Liver (tissue), 3 donors: ENCODE measurements at regions not wholly inside any gene's neighbourhood (a gene's known extent, or its start where the extent isn't known, plus 50 kb on each side); places are given as distances from the start of the nearest gene placed in this dataset.

ENCODE experiments used
- EGR1 ChIP-seq, 2 donors: IDR thresholded peaks; 2 replicates each; pipeline ENCODE4 v1.6.1; 2016 to 2018; ENCODE audit warnings: antibody characterized with exemption in 2 of 2, low read depth in 2 of 2
- FOXA1 ChIP-seq: IDR thresholded peaks from 2 replicates; pipeline ENCODE4 v1.6.1; 2016; ENCODE audit warnings: antibody characterized with exemption
- HNF4A ChIP-seq, 2 donors: conservative IDR thresholded peaks; 2 replicates each; pipeline ENCODE4 v1.6.1; 2016; ENCODE audit warnings: antibody characterized with exemption in 2 of 2, mild to moderate bottlenecking in 2 of 2
- JUND ChIP-seq, 2 donors: IDR thresholded peaks; 2 replicates each; pipeline ENCODE4 v1.6.1; 2016; ENCODE audit warnings: antibody characterized with exemption in 2 of 2
- MAX ChIP-seq: IDR thresholded peaks from 2 replicates; pipeline ENCODE4 v1.6.1; 2016; ENCODE audit warnings: antibody characterized with exemption
- NR2F2 ChIP-seq: IDR thresholded peaks from 2 replicates; pipeline ENCODE4 v1.6.1; 2016; ENCODE audit warnings: antibody characterized with exemption
- RAD21 ChIP-seq, 2 donors: IDR thresholded peaks; 2 replicates each; pipeline ENCODE4 v1.6.1; 2016; ENCODE audit warnings: antibody characterized with exemption in 2 of 2, mild to moderate bottlenecking in 2 of 2
- REST ChIP-seq: IDR thresholded peaks from 2 replicates; pipeline ENCODE4 v1.6.1; 2016; ENCODE audit warnings: antibody characterized with exemption, mild to moderate bottlenecking
- RXRA ChIP-seq, 2 donors: IDR thresholded peaks; 2 replicates each; pipeline ENCODE4 v1.6.1; 2017 to 2018; ENCODE audit warnings: antibody characterized with exemption in 2 of 2, mild to moderate bottlenecking in 1 of 2
- SP1 ChIP-seq: IDR thresholded peaks from 2 replicates; pipeline ENCODE4 v1.6.1; 2018; ENCODE audit warnings: antibody characterized with exemption, mild to moderate bottlenecking
- TAF1 ChIP-seq: conservative IDR thresholded peaks from 2 replicates; pipeline ENCODE4 v1.6.1; 2016; ENCODE audit warnings: antibody characterized with exemption, mild to moderate bottlenecking
- TF ChIP-seq, protein P1 (sequence below): fragments of 150-350 bp; IDR thresholded peaks from 2 replicates; pipeline ENCODE4 v1.5.1; 2017; ENCODE audit warnings: improper control_type of control experiment, low read depth, low read length; ENCODE audit not compliant: missing input control
- TF ChIP-seq, protein P2 (sequence below): IDR thresholded peaks from 2 replicates; pipeline ENCODE4 v1.6.1; 2016; ENCODE audit warnings: antibody characterized with exemption
- TF ChIP-seq, protein P3 (sequence below): IDR thresholded peaks from 2 replicates; pipeline ENCODE4 v1.6.1; 2016; ENCODE audit warnings: antibody characterized with exemption
- donor health status: healthy.
- donor health status: healthy.

DNA sequence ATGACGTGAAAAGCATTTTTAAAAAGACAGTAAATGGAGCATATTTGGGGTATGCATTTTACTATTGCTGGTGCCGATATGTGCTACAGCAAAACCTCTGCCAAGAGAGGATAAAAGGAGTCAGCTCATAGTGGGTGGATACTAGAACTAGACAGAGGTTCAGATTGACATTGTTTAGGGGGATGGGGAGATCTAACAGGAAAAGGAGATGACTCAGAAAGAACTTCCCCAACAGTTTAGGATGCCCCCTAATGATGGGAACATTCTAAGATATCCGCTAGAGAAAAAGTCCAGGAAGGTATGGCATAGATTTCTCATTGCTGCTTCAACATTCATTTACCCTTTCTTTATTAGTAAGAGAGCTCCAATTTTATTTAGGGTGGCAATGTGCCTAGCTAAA, 110.5 kb upstream of the CLEC14A start:
- TF ChIP-seq RXRA (IDR thresholded peaks at IDR 0.05) (no peak), MAX (no peak), REST (no peak), EGR1 (IDR thresholded peaks at IDR 0.05; ENCODE audit: low read depth in 2 of 2) (no peak), JUND (IDR thresholded peaks at IDR 0.05) (no peak), FOXA1 (no peak), TAF1 (no peak), RAD21 (IDR thresholded peaks at IDR 0.05) (no peak), NR2F2 (no peak), SP1 (no peak), HNF4A (conservative IDR thresholded peaks at IDR 0.05) (no peak)
- TF ChIP-seq, protein P1, sequence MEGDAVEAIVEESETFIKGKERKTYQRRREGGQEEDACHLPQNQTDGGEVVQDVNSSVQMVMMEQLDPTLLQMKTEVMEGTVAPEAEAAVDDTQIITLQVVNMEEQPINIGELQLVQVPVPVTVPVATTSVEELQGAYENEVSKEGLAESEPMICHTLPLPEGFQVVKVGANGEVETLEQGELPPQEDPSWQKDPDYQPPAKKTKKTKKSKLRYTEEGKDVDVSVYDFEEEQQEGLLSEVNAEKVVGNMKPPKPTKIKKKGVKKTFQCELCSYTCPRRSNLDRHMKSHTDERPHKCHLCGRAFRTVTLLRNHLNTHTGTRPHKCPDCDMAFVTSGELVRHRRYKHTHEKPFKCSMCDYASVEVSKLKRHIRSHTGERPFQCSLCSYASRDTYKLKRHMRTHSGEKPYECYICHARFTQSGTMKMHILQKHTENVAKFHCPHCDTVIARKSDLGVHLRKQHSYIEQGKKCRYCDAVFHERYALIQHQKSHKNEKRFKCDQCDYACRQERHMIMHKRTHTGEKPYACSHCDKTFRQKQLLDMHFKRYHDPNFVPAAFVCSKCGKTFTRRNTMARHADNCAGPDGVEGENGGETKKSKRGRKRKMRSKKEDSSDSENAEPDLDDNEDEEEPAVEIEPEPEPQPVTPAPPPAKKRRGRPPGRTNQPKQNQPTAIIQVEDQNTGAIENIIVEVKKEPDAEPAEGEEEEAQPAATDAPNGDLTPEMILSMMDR, result no peak
- TF ChIP-seq, protein P2, sequence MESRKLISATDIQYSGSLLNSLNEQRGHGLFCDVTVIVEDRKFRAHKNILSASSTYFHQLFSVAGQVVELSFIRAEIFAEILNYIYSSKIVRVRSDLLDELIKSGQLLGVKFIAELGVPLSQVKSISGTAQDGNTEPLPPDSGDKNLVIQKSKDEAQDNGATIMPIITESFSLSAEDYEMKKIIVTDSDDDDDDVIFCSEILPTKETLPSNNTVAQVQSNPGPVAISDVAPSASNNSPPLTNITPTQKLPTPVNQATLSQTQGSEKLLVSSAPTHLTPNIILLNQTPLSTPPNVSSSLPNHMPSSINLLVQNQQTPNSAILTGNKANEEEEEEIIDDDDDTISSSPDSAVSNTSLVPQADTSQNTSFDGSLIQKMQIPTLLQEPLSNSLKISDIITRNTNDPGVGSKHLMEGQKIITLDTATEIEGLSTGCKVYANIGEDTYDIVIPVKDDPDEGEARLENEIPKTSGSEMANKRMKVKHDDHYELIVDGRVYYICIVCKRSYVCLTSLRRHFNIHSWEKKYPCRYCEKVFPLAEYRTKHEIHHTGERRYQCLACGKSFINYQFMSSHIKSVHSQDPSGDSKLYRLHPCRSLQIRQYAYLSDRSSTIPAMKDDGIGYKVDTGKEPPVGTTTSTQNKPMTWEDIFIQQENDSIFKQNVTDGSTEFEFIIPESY, result no peak
- TF ChIP-seq, protein P3, sequence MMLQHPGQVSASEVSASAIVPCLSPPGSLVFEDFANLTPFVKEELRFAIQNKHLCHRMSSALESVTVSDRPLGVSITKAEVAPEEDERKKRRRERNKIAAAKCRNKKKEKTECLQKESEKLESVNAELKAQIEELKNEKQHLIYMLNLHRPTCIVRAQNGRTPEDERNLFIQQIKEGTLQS, result no peak
